Endothelial cell of umbilical vein (primary cell): ENCODE measurements at regions not wholly inside any gene's neighbourhood (a gene's known extent, or its start where the extent isn't known, plus 50 kb on each side); places are given as distances from the start of the nearest gene placed in this dataset.

ENCODE experiments used
- GATA2 ChIP-seq: IDR thresholded peaks from 2 replicates; pipeline ENCODE4 v1.7.0; 2011; ENCODE audit warnings: low read depth, mild to moderate bottlenecking, moderate library complexity, mixed read lengths, low read length; ENCODE audit not compliant: insufficient read length, insufficient read depth
- JUN ChIP-seq: IDR thresholded peaks from 2 replicates; pipeline ENCODE4 v1.6.1; 2011; ENCODE audit warnings: borderline replicate concordance, low read depth; ENCODE audit not compliant: insufficient read length, insufficient read depth
- MYC ChIP-seq: IDR thresholded peaks from one replicate; pipeline ENCODE4 v1.6.1; 2011; ENCODE audit warnings: mild to moderate bottlenecking, low read depth, low read length
- POLR2A ChIP-seq: IDR thresholded peaks from 2 replicates; pipeline ENCODE4 v1.6.1; 2012; ENCODE audit warnings: low read depth, mild to moderate bottlenecking, control low read depth, low read length
- POLR2AphosphoS5 ChIP-seq: IDR thresholded peaks from 2 replicates; pipeline ENCODE4 v1.6.1; 2012; ENCODE audit warnings: low read depth, mild to moderate bottlenecking, control low read depth, low read length, moderate library complexity; ENCODE audit not compliant: insufficient read depth
- TF ChIP-seq, protein P1 (sequence below), 2 donors: IDR thresholded peaks; 1 replicate in 1 of 2; 2 replicates in 1 of 2; pipeline ENCODE4 v1.5.1; 2011; ENCODE audit warnings: low read length in 2 of 2, mild to moderate bottlenecking in 2 of 2, moderate library complexity in 2 of 2, control low read depth in 1 of 2, inconsistent platforms in 1 of 2, low read depth in 1 of 2; ENCODE audit not compliant: insufficient read depth in 1 of 2; ENCODE audit errors: extremely low read depth in 1 of 2
- TF ChIP-seq, protein P2 (sequence below): IDR thresholded peaks from 2 replicates; pipeline ENCODE4 v1.6.1; 2011; ENCODE audit not compliant: insufficient read depth, insufficient read length

DNA sequence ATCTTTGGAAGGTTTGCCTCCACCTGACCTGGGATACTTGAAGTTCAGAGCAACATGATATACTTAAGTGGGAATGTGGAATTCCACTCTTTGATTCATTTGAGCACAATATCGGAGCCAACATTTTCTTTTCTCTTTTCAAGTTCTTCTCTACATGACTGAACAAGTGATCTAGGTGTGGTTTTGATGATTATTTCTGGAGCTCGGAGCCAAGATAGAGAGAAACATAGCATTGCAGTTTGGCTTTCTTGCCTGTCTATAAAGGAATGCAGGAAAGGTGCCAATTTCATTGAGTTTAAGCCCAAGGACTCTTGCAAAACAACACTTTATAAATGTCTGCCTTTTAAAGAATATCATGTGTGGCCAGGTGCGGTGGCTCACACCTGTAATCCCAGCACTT, 124.2 kb upstream of the FAM83B start:
- TF ChIP-seq POLR2AphosphoS5 (no peak), GATA2 (no peak), POLR2A (no peak), MYC (no peak), JUN (no peak)
- TF ChIP-seq, protein P1, sequence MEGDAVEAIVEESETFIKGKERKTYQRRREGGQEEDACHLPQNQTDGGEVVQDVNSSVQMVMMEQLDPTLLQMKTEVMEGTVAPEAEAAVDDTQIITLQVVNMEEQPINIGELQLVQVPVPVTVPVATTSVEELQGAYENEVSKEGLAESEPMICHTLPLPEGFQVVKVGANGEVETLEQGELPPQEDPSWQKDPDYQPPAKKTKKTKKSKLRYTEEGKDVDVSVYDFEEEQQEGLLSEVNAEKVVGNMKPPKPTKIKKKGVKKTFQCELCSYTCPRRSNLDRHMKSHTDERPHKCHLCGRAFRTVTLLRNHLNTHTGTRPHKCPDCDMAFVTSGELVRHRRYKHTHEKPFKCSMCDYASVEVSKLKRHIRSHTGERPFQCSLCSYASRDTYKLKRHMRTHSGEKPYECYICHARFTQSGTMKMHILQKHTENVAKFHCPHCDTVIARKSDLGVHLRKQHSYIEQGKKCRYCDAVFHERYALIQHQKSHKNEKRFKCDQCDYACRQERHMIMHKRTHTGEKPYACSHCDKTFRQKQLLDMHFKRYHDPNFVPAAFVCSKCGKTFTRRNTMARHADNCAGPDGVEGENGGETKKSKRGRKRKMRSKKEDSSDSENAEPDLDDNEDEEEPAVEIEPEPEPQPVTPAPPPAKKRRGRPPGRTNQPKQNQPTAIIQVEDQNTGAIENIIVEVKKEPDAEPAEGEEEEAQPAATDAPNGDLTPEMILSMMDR (IDR thresholded peaks at IDR 0.05; ENCODE audit: extremely low read depth in 1 of 2, insufficient read depth in 1 of 2, low read depth in 1 of 2, low read length in 2 of 2) = no peak
- TF ChIP-seq, protein P2, sequence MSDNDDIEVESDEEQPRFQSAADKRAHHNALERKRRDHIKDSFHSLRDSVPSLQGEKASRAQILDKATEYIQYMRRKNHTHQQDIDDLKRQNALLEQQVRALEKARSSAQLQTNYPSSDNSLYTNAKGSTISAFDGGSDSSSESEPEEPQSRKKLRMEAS = no peak
